Nephron (organoid): ENCODE measurements at regions not wholly inside any gene's neighbourhood (a gene's known extent, or its start where the extent isn't known, plus 50 kb on each side); places are given as distances from the start of the nearest gene placed in this dataset.
A peak's percentile ranks its signal among the peaks of the same experiment; 100 is the strongest.

Experiments used
- H3K27ac Mint-ChIP-seq, 3 experiments: 2 replicates each; pipeline ENCODE4 v1.8.0; 2020; ENCODE audit warnings: mixed read lengths in 3 of 3, mild to moderate bottlenecking in 2 of 3, moderate library complexity in 1 of 3
- H3K27me3 Mint-ChIP-seq: 2 replicates; pipeline ENCODE4 v1.8.0; 2021; ENCODE audit warnings: low read depth, mild to moderate bottlenecking, moderate library complexity, mixed read lengths
- H3K36me3 Mint-ChIP-seq: 2 replicates; pipeline ENCODE4 v1.8.0; 2020; ENCODE audit warnings: low read depth, mixed read lengths
- H3K4me1 Mint-ChIP-seq: 2 replicates; pipeline ENCODE4 v1.8.0; 2020; ENCODE audit warnings: mixed read lengths
- H3K4me3 Mint-ChIP-seq, 3 experiments: 2 replicates each; pipeline ENCODE4 v1.8.0; 2020; ENCODE audit warnings: mild to moderate bottlenecking in 3 of 3, mixed read lengths in 3 of 3, moderate library complexity in 2 of 3
- H3K9me3 Mint-ChIP-seq: 2 replicates; pipeline ENCODE4 v1.8.0; 2020; ENCODE audit warnings: mixed read lengths
- TF ChIP-seq, protein P1 (sequence below), 3 experiments: fragments of 200-600 bp; sonication (generic); IDR thresholded peaks; one replicate each; pipeline ENCODE4 v1.5.0; 2021; ENCODE audit warnings: antibody characterized with exemption in 3 of 3; ENCODE audit not compliant: unreplicated experiment in 3 of 3

DNA sequence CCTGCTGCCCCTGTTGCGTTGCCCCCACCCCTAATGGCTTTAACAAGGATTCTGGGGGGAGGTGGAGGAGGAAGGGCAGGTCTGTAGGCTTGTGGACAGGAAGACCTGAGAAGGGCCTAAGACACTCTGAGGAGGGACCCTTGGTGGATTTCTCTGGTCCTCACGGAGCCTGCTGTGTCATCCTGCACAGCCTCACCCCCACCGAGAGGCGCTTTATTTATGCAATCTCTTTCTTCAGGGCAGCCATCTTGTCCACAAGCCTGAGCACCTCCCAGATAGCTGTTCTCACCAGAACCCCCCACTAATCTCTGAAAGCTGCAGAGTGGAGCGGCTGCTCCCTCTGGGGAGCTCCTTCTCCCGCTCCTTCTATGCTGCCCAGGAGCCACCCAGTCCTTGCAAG lies 59.3 kb upstream of the MLN start:
- no peak overlapping the region for H3K4me3 Mint-ChIP-seq
- H3K36me3 Mint-ChIP-seq = no peaks in the 10 kb centered on the region
- peaks cover 15% of the 10 kb centered on the region for H3K27me3 Mint-ChIP-seq
- TF ChIP-seq, protein P1, sequence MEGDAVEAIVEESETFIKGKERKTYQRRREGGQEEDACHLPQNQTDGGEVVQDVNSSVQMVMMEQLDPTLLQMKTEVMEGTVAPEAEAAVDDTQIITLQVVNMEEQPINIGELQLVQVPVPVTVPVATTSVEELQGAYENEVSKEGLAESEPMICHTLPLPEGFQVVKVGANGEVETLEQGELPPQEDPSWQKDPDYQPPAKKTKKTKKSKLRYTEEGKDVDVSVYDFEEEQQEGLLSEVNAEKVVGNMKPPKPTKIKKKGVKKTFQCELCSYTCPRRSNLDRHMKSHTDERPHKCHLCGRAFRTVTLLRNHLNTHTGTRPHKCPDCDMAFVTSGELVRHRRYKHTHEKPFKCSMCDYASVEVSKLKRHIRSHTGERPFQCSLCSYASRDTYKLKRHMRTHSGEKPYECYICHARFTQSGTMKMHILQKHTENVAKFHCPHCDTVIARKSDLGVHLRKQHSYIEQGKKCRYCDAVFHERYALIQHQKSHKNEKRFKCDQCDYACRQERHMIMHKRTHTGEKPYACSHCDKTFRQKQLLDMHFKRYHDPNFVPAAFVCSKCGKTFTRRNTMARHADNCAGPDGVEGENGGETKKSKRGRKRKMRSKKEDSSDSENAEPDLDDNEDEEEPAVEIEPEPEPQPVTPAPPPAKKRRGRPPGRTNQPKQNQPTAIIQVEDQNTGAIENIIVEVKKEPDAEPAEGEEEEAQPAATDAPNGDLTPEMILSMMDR (IDR thresholded peaks at IDR 0.05; ENCODE audit: unreplicated experiment in 3 of 3) = no peak
- peak overlapping the region in 1 of 3 experiments; percentile 45 for H3K27ac Mint-ChIP-seq
- peaks cover 69% of the 10 kb centered on the region for H3K4me1 Mint-ChIP-seq
- H3K9me3 Mint-ChIP-seq = no peaks in the 10 kb centered on the region

DNA sequence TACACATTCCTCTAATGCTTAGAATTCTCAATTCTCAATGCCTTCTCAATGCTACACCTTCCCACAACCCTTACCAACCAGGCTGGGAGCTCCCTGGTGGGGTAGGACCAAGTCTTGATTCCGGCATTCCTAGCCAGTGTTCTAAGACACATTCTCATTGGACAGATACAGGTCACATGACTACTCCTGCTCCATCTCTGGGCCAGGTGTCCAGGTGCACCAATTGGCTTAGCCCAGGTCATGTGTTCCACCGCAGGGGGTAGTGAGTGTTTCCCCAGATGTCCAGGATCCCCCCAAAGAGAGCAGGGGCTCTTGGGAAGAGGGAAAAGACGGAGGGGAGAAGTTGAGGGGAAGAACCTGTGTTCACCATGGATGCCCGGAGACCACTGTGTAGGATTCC lies 58.7 kb upstream of the MLN start:
- no peaks in the 10 kb centered on the region for H3K36me3 Mint-ChIP-seq
- H3K4me3 Mint-ChIP-seq = no peak overlapping the region
- H3K27me3 Mint-ChIP-seq = peaks cover 14% of the 10 kb centered on the region
- TF ChIP-seq, protein P1 (IDR thresholded peaks at IDR 0.05; ENCODE audit: unreplicated experiment in 3 of 3) = no peak
- no peak overlapping the region for H3K27ac Mint-ChIP-seq
- H3K4me1 Mint-ChIP-seq = peaks cover 71% of the 10 kb centered on the region
- H3K9me3 Mint-ChIP-seq = no peaks in the 10 kb centered on the region

DNA sequence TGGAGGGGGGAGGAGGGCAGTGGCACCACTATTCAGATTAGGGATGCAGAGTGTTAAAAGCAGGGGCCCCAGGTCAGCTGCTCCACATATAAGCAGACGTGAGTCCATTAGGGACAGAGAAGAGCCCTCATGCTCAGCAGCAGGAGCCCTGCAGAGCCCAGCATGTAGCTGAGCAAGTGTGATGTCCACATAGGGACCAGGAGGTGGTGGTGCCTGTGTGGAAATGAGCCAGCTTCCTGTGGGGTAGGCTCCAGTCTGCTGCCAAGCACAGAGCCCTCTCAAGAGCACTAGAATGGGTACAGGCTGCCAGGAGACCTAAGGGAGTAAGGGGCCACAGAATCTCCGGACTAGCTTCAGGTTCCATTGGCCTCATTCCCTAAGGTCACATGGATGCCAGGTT lies 57.9 kb upstream of the MLN start:
- H3K4me3 Mint-ChIP-seq = no peak overlapping the region
- peaks cover 14% of the 10 kb centered on the region for H3K27me3 Mint-ChIP-seq
- H3K9me3 Mint-ChIP-seq = no peaks in the 10 kb centered on the region
- TF ChIP-seq, protein P1 (IDR thresholded peaks at IDR 0.05; ENCODE audit: unreplicated experiment in 3 of 3) = no peak
- H3K4me1 Mint-ChIP-seq = peaks cover 77% of the 10 kb centered on the region
- H3K27ac Mint-ChIP-seq = peak overlapping the region in 1 of 3 experiments; percentile 78
- H3K36me3 Mint-ChIP-seq = no peaks in the 10 kb centered on the region

DNA sequence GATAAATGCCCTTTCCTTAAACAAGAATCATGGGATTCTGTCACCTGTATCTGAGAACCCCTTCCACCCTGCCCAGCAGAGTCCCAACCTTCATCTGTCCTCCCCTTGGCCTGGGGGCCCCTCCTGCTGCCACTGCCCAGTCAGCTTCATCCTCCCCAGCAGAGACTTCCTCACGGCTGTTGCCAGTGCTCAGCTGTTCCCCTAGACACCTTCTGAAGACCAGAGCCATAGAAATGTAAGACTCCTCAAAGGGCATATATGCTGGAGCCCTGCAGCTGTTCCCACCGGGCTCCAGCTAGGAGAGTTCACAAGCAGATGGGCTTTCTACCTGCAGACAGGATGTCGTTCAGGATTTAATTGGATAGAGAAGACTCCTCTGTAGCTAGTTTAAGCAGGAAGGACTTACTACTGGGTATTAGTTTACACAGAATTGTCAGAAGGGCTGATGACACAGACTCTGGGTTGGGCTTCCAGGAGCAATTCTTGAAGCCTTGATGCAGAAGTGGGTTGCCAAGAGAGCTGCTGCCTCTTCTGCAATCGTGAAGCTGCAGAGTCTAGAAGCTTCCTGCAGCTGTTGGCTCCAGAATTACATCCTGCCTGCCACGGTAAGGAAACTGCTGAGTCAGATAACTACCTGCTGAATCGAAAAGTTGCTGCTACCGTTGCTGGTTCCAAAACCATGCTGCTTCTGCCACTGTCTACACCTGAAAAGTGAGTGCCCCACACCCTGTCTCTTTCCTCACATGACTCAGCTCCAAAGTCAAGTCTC lies 57.1 kb upstream of the MLN start:
- Mint-ChIP-seq H3K4me3 (peak overlapping the region in 1 of 3 experiments; percentile 9), H3K9me3 (no peaks in the 10 kb centered on the region), H3K27me3 (peaks cover 14% of the 10 kb centered on the region), H3K36me3 (no peaks in the 10 kb centered on the region), H3K4me1 (peaks cover 72% of the 10 kb centered on the region), H3K27ac (peak overlapping the region; percentile 55 to 78 (median 68))
- TF ChIP-seq, protein P1 (IDR thresholded peaks at IDR 0.05; ENCODE audit: unreplicated experiment in 3 of 3) = no peak

DNA sequence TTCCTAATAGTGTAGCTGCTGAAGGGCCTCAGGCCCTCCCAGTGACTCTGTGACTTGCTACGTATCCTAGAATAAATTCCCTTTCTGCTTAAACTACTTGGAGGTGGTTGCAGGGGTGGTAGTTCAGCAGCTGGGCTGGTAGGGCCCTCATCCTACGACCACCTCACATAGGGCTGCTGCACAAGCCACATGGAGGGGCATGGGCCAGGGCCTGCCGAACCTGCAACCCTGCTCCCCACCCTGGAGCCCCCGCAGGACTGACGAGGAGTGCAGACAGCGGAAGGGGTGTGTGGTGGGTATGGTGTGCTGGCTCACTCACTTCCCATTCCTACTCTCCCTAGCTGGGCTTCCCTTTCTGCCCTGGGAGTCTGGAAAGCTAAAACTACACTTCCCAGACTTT lies 56.2 kb upstream of the MLN start:
- H3K4me3 Mint-ChIP-seq = no peak overlapping the region
- TF ChIP-seq, protein P1 (IDR thresholded peaks at IDR 0.05; ENCODE audit: unreplicated experiment in 3 of 3) = no peak
- peaks cover 14% of the 10 kb centered on the region for H3K27me3 Mint-ChIP-seq
- H3K4me1 Mint-ChIP-seq = peaks cover 72% of the 10 kb centered on the region
- H3K9me3 Mint-ChIP-seq = no peaks in the 10 kb centered on the region
- no peaks in the 10 kb centered on the region for H3K36me3 Mint-ChIP-seq
- peak overlapping the region in 2 of 3 experiments; percentile 76 to 78 for H3K27ac Mint-ChIP-seq
